MM.1S (cell line): ENCODE measurements at regions not wholly inside any gene's neighbourhood (a gene's known extent, or its start where the extent isn't known, plus 50 kb on each side); places are given as distances from the start of the nearest gene placed in this dataset.

Source experiments
- DNase-seq: peaks from one replicate; pipeline ENCODE4 v3.0.0-alpha.2; 2015
- H2AFZ ChIP-seq: fragments of 300-600 bp; sonication (generic); 2 replicates; pipeline ENCODE4 v1.6.0; 2016; ENCODE audit warnings: antibody characterized with exemption, low read length
- H3F3A ChIP-seq: fragments of 300-600 bp; sonication (generic); 2 replicates; pipeline ENCODE4 v1.6.1; 2016; ENCODE audit warnings: mild to moderate bottlenecking, antibody characterized with exemption, low read length, moderate library complexity, mixed read lengths; ENCODE audit not compliant: insufficient read depth
- H3K27ac ChIP-seq: fragments of 300-600 bp; sonication (generic); 2 replicates; pipeline ENCODE4 v1.5.1; 2016; ENCODE audit warnings: mild to moderate bottlenecking, low read length
- H3K27me3 ChIP-seq: fragments of 300-600 bp; sonication (generic); replicated peaks from 2 replicates; pipeline ENCODE4 v1.6.0; 2016; ENCODE audit warnings: low read length; ENCODE audit not compliant: insufficient read depth
- H3K36me3 ChIP-seq: fragments of 300-600 bp; sonication (generic); replicated peaks from 2 replicates; pipeline ENCODE4 v1.6.1; 2016; ENCODE audit warnings: mild to moderate bottlenecking, low read length, mixed read lengths; ENCODE audit not compliant: insufficient read depth
- H3K4me1 ChIP-seq: fragments of 300-600 bp; sonication (generic); 2 replicates; pipeline ENCODE4 v1.6.1; 2016; ENCODE audit warnings: low read length, mixed read lengths
- H3K4me2 ChIP-seq: fragments of 300-600 bp; sonication (generic); 2 replicates; pipeline ENCODE4 v1.6.0; 2016; ENCODE audit warnings: low read depth, low read length
- H3K4me3 ChIP-seq: fragments of 300-600 bp; sonication (generic); 2 replicates; pipeline ENCODE4 v1.5.1; 2016; ENCODE audit warnings: low read length, mixed read lengths
- H3K79me2 ChIP-seq: fragments of 300-600 bp; sonication (generic); 2 replicates; pipeline ENCODE4 v1.6.1; 2016; ENCODE audit warnings: mixed run types, low read length, mixed read lengths
- H3K9ac ChIP-seq: fragments of 300-600 bp; sonication (generic); 2 replicates; pipeline ENCODE4 v1.6.1; 2016; ENCODE audit warnings: low read length, mixed read lengths
- H3K9me2 ChIP-seq: fragments of 300-600 bp; sonication (generic); replicated peaks from 2 replicates; pipeline ENCODE4 v1.6.1; 2016; ENCODE audit warnings: mild to moderate bottlenecking, low read length, mixed read lengths; ENCODE audit not compliant: insufficient read depth
- H3K9me3 ChIP-seq: fragments of 300-600 bp; sonication (generic); replicated peaks from 2 replicates; pipeline ENCODE4 v1.6.1; 2016; ENCODE audit warnings: mild to moderate bottlenecking, low read length, mixed read lengths; ENCODE audit not compliant: insufficient read depth
- H4K20me1 ChIP-seq: fragments of 300-600 bp; sonication (generic); 2 replicates; pipeline ENCODE4 v1.6.1; 2016; ENCODE audit warnings: mild to moderate bottlenecking, low read length, moderate library complexity, mixed read lengths; ENCODE audit not compliant: insufficient read depth
- CTCF ChIP-seq: fragments of 300-600 bp; sonication (generic); IDR thresholded peaks from 2 replicates; pipeline ENCODE4 v1.5.1; 2016; ENCODE audit warnings: antibody characterized with exemption, low read length, mixed read lengths
- EZH2 ChIP-seq: fragments of 300-600 bp; sonication (generic); optimal IDR thresholded peaks from 2 replicates; pipeline ENCODE3; 2017; ENCODE audit warnings: low read depth, mild to moderate bottlenecking, antibody characterized with exemption, low read length, mixed read lengths
- EZH2phosphoT487 ChIP-seq: fragments of 300-600 bp; sonication (generic); IDR thresholded peaks from 2 replicates; pipeline ENCODE4 v1.6.1; 2018; ENCODE audit warnings: antibody characterized with exemption, low read length

GRCh38 chr13:39970177-39970846, 314.9 kb downstream of the COG6 start:
- Histone ChIP-seq H3K27ac (no peak overlapping the region), H3K9me2 (no peaks in the 10 kb centered on the region), H3K9ac (no peak overlapping the region), H2AFZ (no peak overlapping the region), H3K4me2 (no peak overlapping the region), H3K36me3 (no peaks in the 10 kb centered on the region), H3K4me3 (no peak overlapping the region), H3K79me2 (no peaks in the 10 kb centered on the region), H3K9me3 (no peaks in the 10 kb centered on the region), H3K27me3 (no peaks in the 10 kb centered on the region), H4K20me1 (no peaks in the 10 kb centered on the region), H3F3A (no peaks in the 10 kb centered on the region), H3K4me1 (no peaks in the 10 kb centered on the region)
- DNase-seq: no peak
- no peak for TF ChIP-seq CTCF
- no peak for TF ChIP-seq EZH2
- TF ChIP-seq EZH2phosphoT487: no peak

- no peak overlapping the region for H3K9ac ChIP-seq
- no peak for DNase-seq
- no peaks in the 10 kb centered on the region for H4K20me1 ChIP-seq
- no peak overlapping the region for H3K4me2 ChIP-seq
- no peaks in the 10 kb centered on the region for H3K27me3 ChIP-seq
- H3K9me2 ChIP-seq: no peaks in the 10 kb centered on the region
- H3K79me2 ChIP-seq: no peaks in the 10 kb centered on the region
- H3K4me3 ChIP-seq: no peak overlapping the region
- TF ChIP-seq CTCF (no peak), EZH2 (no peak), EZH2phosphoT487 (no peak)
- H3K27ac ChIP-seq: no peak overlapping the region
- H3K4me1 ChIP-seq: no peaks in the 10 kb centered on the region
- H2AFZ ChIP-seq: no peak overlapping the region
- H3K36me3 ChIP-seq: no peaks in the 10 kb centered on the region
- H3K9me3 ChIP-seq: no peaks in the 10 kb centered on the region
- no peaks in the 10 kb centered on the region for H3F3A ChIP-seq
Measured at GRCh38 chr13:39971526-39971925, 316.1 kb downstream of the COG6 start.

- no peaks in the 10 kb centered on the region for H3K9me2 ChIP-seq
- no peak overlapping the region for H3K4me3 ChIP-seq
- H3K4me1 ChIP-seq: no peaks in the 10 kb centered on the region
- no peak overlapping the region for H2AFZ ChIP-seq
- H4K20me1 ChIP-seq: no peaks in the 10 kb centered on the region
- no peak overlapping the region for H3K4me2 ChIP-seq
- H3K27me3 ChIP-seq: no peaks in the 10 kb centered on the region
- no peaks in the 10 kb centered on the region for H3K79me2 ChIP-seq
- H3K9ac ChIP-seq: no peak overlapping the region
- no peak overlapping the region for H3K27ac ChIP-seq
- no peak for DNase-seq
- no peaks in the 10 kb centered on the region for H3K36me3 ChIP-seq
- H3K9me3 ChIP-seq: no peaks in the 10 kb centered on the region
- H3F3A ChIP-seq: no peaks in the 10 kb centered on the region
- TF ChIP-seq CTCF (no peak), EZH2 (no peak), EZH2phosphoT487 (no peak)
Measured at GRCh38 chr13:39976481-39976880, 321.0 kb downstream of the COG6 start.
